Activated naive CD4-positive, alpha-beta T cell treated with anti-CD3 and anti-CD28 coated beads, Interleukin-2, amount 10 ng/mL, durations not matched to agents 7 days and 5 days (primary cell): ENCODE measurements at regions not wholly inside any gene's neighbourhood (a gene's known extent, or its start where the extent isn't known, plus 50 kb on each side); places are given as distances from the start of the nearest gene placed in this dataset.

ENCODE experiments used
- CTCF ChIA-PET: fragments of 350-600 bp; sonication (Branson Sonifier 250); formaldehyde crosslinking; loops from one replicate; lab custom pipeline; 2021; ENCODE audit warnings: antibody characterized with exemption; lab: Charles Lee
- DNase-seq: peaks from one replicate; pipeline ENCODE4 v3.0.0-alpha.2; 2020
- H3K27ac Mint-ChIP-seq: one replicate; pipeline ENCODE4 v1.8.0; 2021; ENCODE audit warnings: mild to moderate bottlenecking, moderate library complexity, mixed read lengths
- H3K27me3 Mint-ChIP-seq: one replicate; pipeline ENCODE4 v1.8.0; 2021; ENCODE audit warnings: mild to moderate bottlenecking, mixed read lengths
- H3K36me3 Mint-ChIP-seq: one replicate; pipeline ENCODE4 v1.8.0; 2021; ENCODE audit warnings: mixed read lengths
- H3K4me1 Mint-ChIP-seq: one replicate; pipeline ENCODE4 v1.8.0; 2021; ENCODE audit warnings: mixed read lengths
- H3K4me3 Mint-ChIP-seq: one replicate; pipeline ENCODE4 v1.8.0; 2021; ENCODE audit warnings: mild to moderate bottlenecking, moderate library complexity, mixed read lengths
- H3K9me3 Mint-ChIP-seq: one replicate; pipeline ENCODE4 v1.8.0; 2021; ENCODE audit warnings: mixed read lengths

DNA sequence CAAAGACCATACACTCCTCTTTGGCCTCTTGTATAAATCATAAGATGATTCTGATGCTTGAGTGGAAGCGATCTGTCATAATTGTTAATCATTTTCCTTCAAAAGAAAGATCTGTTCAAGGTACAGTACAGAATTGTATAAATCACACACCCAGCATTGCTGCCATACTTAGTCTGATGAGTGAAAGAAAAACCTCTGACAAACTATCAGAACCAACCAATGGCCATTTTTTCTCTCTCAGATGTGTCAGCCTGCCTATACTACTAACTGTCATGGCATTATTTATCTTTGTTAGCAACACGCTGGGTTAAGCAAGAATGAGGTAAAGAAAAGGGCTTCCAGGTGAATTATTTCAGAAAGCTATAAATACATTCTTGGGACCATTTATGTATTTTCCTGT lies 1112.7 kb upstream of the TENM4 start:
- no peaks in the 10 kb centered on the region for H3K27me3 Mint-ChIP-seq
- CTCF ChIA-PET, result no interaction called here

DNA sequence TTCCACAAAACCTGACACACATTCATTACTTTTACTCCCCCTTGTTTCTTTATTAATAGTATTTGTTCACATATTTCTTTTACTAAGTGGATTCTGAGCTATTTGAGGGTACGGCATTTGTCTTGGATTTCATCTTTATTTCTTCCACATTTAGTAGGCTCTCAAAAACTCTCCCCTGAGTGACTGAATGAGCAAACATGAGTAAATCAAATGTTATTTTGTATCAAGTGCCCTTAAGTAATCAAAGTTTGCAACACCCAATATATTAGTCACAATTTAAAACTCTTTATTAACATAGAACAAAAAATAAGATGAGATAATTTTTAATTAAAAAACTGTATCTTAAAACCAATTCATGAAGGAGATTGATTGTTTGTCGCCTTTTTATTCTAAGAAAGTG lies 1101.9 kb upstream of the TENM4 start:
- DNase-seq, result no peak
- H3K27ac Mint-ChIP-seq, result no peak overlapping the region
- H3K36me3 Mint-ChIP-seq, result no peaks in the 10 kb centered on the region
- no peak overlapping the region for H3K4me3 Mint-ChIP-seq
- no peaks in the 10 kb centered on the region for H3K4me1 Mint-ChIP-seq
- CTCF ChIA-PET, result interaction anchor here (1.0 kb wide), 1 partner anchor 10 kb away, joined by 3 read pairs; no protein-coding TSS in a partner anchor
- H3K9me3 Mint-ChIP-seq, result no peaks in the 10 kb centered on the region
- H3K27me3 Mint-ChIP-seq, result no peaks in the 10 kb centered on the region

More for the DNA sequence above, 1112.7 kb upstream of the TENM4 start:
- DNase-seq, result no peak
- H3K36me3 Mint-ChIP-seq, result no peaks in the 10 kb centered on the region
- H3K27ac Mint-ChIP-seq, result no peak overlapping the region
- no peak overlapping the region for H3K4me3 Mint-ChIP-seq
- peaks cover 3% of the 10 kb centered on the region for H3K9me3 Mint-ChIP-seq
- no peaks in the 10 kb centered on the region for H3K4me1 Mint-ChIP-seq

GRCh38 chr11:80538040-80538439 lies 1097.2 kb upstream of the TENM4 start:
- CTCF ChIA-PET, result no interaction called here
- Mint-ChIP-seq H3K27me3 (no peaks in the 10 kb centered on the region), H3K4me1 (no peaks in the 10 kb centered on the region), H3K27ac (no peak overlapping the region), H3K4me3 (no peak overlapping the region), H3K36me3 (no peaks in the 10 kb centered on the region), H3K9me3 (peaks cover 9% of the 10 kb centered on the region)
- DNase-seq, result no peak

DNA sequence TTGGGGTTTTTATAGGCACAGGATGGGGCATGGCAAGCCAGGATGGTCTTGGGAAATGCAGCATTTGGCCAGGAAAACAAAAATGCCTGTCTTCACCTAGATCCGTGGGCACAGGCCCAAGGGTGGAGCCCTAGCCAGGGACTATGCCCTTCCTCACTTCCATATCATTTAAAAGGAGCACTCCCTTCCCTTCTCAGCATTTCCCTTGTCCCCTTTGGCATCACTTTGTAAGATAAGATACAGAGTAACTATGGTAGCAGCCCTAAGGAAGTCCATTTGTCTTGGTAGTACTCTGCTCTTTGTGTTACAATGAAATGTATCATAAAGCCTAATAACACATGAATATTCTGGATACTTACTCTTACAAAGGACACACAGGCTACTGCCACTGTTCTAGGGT lies 1092.6 kb upstream of the TENM4 start:
- Mint-ChIP-seq H3K27me3 (no peaks in the 10 kb centered on the region), H3K36me3 (no peaks in the 10 kb centered on the region), H3K9me3 (peaks cover 11% of the 10 kb centered on the region)

GRCh38 chr11:80532633-80533232 lies 1091.9 kb upstream of the TENM4 start:
- Mint-ChIP-seq H3K27ac (no peak overlapping the region), H3K36me3 (no peaks in the 10 kb centered on the region), H3K27me3 (no peaks in the 10 kb centered on the region), H3K9me3 (peaks cover 11% of the 10 kb centered on the region), H3K4me3 (no peak overlapping the region), H3K4me1 (no peaks in the 10 kb centered on the region)
- CTCF ChIA-PET, result no interaction called here
- no peak for DNase-seq

More for the DNA sequence above, 1092.6 kb upstream of the TENM4 start:
- no peaks in the 10 kb centered on the region for H3K4me1 Mint-ChIP-seq
- no peak overlapping the region for H3K27ac Mint-ChIP-seq
- no peak for DNase-seq
- CTCF ChIA-PET, result no interaction called here
- no peak overlapping the region for H3K4me3 Mint-ChIP-seq

DNA sequence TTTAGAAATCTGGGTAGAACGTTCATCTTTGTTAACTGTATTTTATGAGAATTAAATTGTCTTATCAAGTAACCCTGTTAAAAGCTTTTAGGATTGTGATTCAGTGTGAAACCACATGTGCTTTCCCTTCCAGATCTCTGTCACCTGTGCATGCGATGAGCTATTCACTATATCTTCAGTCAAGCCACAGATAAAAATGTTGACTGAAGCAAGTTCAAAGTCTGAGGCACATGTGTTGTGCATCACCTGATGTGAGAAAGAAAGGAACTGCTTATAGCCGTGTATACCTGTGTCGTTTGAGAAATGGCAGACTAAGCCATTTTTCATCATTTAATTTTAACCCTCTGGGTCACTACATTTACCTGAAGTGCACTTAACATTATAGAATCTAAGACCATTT lies 1088.9 kb upstream of the TENM4 start:
- H3K4me3 Mint-ChIP-seq, result no peak overlapping the region
- no peaks in the 10 kb centered on the region for H3K27me3 Mint-ChIP-seq
- H3K36me3 Mint-ChIP-seq, result no peaks in the 10 kb centered on the region
- CTCF ChIA-PET, result no interaction called here
- DNase-seq, result no peak
- peaks cover 11% of the 10 kb centered on the region for H3K9me3 Mint-ChIP-seq
- H3K27ac Mint-ChIP-seq, result no peak overlapping the region
- no peaks in the 10 kb centered on the region for H3K4me1 Mint-ChIP-seq

DNA sequence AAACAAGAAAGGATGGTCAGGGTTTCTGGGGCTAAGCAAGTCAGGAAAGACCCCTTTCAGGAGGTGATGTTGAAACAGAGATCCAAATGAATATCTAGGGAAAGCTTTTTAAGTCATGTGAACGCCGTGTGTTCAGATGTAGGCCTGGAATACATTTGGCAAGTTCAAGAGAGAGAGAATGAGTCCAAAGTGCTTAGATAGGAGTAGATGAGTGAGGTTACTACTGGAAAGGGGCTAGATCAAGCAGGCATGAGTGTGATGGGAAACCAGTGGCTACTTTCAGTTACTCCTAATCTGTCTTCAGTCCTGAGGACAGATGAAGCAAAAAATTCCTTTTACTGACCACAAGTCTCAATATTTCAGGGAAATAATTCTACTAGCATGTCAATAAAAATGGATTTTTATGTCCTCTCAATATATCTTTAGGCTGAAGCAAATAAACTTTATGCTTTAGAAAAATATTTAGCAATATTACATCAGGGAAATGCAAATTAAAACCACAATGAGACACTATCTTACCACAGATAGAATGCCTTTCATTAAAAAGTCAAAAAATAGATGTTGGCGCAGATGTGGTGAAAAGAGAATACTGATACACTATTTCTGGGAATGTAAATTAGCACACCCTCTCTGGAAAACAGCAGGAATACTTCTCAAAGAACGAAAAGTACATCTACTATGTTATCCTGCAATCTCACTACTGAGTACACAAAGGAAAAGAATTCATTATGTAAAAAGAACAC lies 1085.0 kb upstream of the TENM4 start:
- no peaks in the 10 kb centered on the region for H3K36me3 Mint-ChIP-seq
- no peak overlapping the region for H3K27ac Mint-ChIP-seq
- no peak for DNase-seq
- H3K4me3 Mint-ChIP-seq, result no peak overlapping the region
- H3K27me3 Mint-ChIP-seq, result no peaks in the 10 kb centered on the region
- H3K4me1 Mint-ChIP-seq, result no peaks in the 10 kb centered on the region
- H3K9me3 Mint-ChIP-seq, result no peaks in the 10 kb centered on the region
- CTCF ChIA-PET, result no interaction called here

GRCh38 chr11:80524349-80524748 lies 1083.5 kb upstream of the TENM4 start:
- Mint-ChIP-seq H3K4me3 (no peak overlapping the region), H3K36me3 (no peaks in the 10 kb centered on the region), H3K4me1 (no peaks in the 10 kb centered on the region), H3K27ac (no peak overlapping the region), H3K9me3 (no peaks in the 10 kb centered on the region), H3K27me3 (no peaks in the 10 kb centered on the region)
- CTCF ChIA-PET, result no interaction called here
- DNase-seq, result no peak

DNA sequence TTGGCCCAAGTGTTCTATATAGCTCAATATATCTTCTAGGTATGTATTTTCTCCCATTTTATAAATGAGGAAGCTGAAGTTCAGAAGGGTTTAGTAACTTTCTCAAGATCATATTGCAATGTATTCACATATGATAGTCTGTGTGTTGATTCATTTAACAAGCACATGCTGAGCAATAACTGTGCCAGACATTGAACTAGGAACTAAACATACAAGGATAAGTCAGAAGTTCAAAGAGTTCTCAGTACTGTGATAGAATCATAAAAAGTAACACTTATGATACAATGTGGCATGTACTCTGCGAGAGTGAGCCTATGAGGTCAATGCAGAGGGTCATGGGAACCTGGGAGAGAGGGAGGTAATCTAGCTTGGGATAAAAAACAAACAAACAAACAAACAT lies 1082.2 kb upstream of the TENM4 start:
- Mint-ChIP-seq H3K27ac (no peak overlapping the region), H3K27me3 (no peaks in the 10 kb centered on the region), H3K4me1 (no peaks in the 10 kb centered on the region), H3K4me3 (no peak overlapping the region), H3K9me3 (no peaks in the 10 kb centered on the region), H3K36me3 (no peaks in the 10 kb centered on the region)
- CTCF ChIA-PET, result no interaction called here
- no peak for DNase-seq

DNA sequence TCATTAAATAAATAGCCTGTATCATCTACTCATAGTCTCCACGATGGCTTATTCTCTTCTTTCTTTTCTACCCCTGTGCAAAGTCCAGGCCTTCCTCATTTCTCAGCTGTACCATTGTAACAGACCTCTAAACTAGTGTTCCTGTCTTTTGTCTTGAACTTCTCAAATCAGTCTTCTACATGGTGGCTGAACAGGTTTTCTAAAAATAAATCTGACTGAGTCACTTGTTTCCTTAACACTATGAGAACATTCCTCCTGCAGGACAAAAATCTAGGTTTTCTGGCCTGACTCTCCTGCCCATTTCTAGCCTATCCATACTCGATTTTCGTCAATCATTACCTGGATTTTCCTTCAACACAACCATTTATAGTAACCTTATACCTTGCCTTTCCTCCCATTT lies 1080.8 kb upstream of the TENM4 start:
- CTCF ChIA-PET, result no interaction called here
- no peak overlapping the region for H3K27ac Mint-ChIP-seq
- peaks cover 5% of the 10 kb centered on the region for H3K9me3 Mint-ChIP-seq
- H3K27me3 Mint-ChIP-seq, result no peaks in the 10 kb centered on the region
- no peak for DNase-seq
- H3K4me3 Mint-ChIP-seq, result no peak overlapping the region
- no peaks in the 10 kb centered on the region for H3K36me3 Mint-ChIP-seq
- no peaks in the 10 kb centered on the region for H3K4me1 Mint-ChIP-seq

DNA sequence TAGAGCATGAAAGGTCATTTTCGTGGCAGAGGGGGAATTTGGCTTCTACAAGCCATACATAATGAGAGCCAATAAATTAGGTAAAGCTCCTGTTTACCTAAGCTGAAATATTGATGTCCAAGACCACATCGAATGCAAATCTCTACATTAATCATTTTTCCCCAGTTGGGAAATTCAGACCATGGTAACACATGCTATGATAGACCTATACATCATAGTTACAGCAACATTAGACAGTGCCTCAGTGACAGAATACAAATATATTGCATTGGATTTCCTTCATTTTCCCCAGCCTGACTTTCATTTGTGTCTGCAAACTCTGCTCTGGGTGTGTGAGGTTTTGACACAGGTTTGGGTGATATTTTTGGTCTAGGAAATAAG lies 1079.7 kb upstream of the TENM4 start:
- Mint-ChIP-seq H3K4me3 (no peak overlapping the region), H3K27ac (no peak overlapping the region), H3K9me3 (peaks cover 5% of the 10 kb centered on the region), H3K27me3 (no peaks in the 10 kb centered on the region), H3K36me3 (no peaks in the 10 kb centered on the region), H3K4me1 (no peaks in the 10 kb centered on the region)
- CTCF ChIA-PET, result no interaction called here
- no peak for DNase-seq

GRCh38 chr11:80519596-80520506 lies 1079.0 kb upstream of the TENM4 start:
- Mint-ChIP-seq H3K4me3 (no peak overlapping the region), H3K9me3 (peaks cover 5% of the 10 kb centered on the region), H3K4me1 (no peaks in the 10 kb centered on the region), H3K27me3 (no peaks in the 10 kb centered on the region), H3K36me3 (no peaks in the 10 kb centered on the region), H3K27ac (no peak overlapping the region)
- CTCF ChIA-PET, result no interaction called here
- no peak for DNase-seq

DNA sequence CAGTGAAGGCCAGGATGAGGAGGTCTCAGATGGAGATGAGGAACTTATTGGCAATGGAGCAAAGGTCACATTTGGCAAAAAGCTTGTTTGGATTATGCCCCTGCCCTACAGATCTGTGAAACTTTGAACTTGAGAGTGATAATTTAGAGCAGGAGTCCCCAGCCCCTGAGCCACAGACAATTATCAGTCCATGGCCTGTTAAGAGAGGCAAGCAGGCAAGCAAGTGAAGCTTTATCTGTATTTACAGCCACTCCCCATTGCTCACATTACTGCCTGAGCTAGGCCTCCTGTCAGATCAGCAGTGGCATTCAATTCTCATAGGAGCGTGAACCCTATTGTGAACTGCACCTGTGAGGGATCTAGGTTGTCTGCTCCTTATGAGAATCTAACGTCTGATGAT lies 1076.9 kb upstream of the TENM4 start:
- no peaks in the 10 kb centered on the region for H3K27me3 Mint-ChIP-seq

GRCh38 chr11:80515097-80515496 lies 1074.3 kb upstream of the TENM4 start:
- H3K4me3 Mint-ChIP-seq, result no peak overlapping the region
- DNase-seq, result no peak
- no peaks in the 10 kb centered on the region for H3K27me3 Mint-ChIP-seq
- CTCF ChIA-PET, result no interaction called here
- H3K9me3 Mint-ChIP-seq, result peaks cover 9% of the 10 kb centered on the region
- H3K27ac Mint-ChIP-seq, result no peak overlapping the region
- H3K4me1 Mint-ChIP-seq, result no peaks in the 10 kb centered on the region
- no peaks in the 10 kb centered on the region for H3K36me3 Mint-ChIP-seq

More for the DNA sequence above, 1076.9 kb upstream of the TENM4 start:
- CTCF ChIA-PET, result no interaction called here
- H3K36me3 Mint-ChIP-seq, result no peaks in the 10 kb centered on the region
- H3K4me1 Mint-ChIP-seq, result no peaks in the 10 kb centered on the region
- peaks cover 9% of the 10 kb centered on the region for H3K9me3 Mint-ChIP-seq
- no peak overlapping the region for H3K27ac Mint-ChIP-seq
- DNase-seq, result no peak
- H3K4me3 Mint-ChIP-seq, result no peak overlapping the region
